ENCODE measurements at regions not wholly inside any gene's neighbourhood (a gene's known extent, or its start where the extent isn't known, plus 50 kb on each side); places are given as distances from the start of the nearest gene placed in this dataset.

- peaks cover 0 to 20% of the 10 kb centered on the region in 2 donors for H3K9me3 ChIP-seq
- no peak for DNase-seq (ENCODE audit: low spot score)
- H3K36me3 ChIP-seq: no peaks in the 10 kb centered on the region
- peaks cover 0 to 10% of the 10 kb centered on the region in 2 donors for H3K4me1 ChIP-seq
- H3K27me3 ChIP-seq: no peaks in the 10 kb centered on the region
- TF ChIP-seq CTCF (IDR thresholded peaks at IDR 0.05): no peak
- no peak overlapping the region for H3K27ac ChIP-seq
- H3K4me3 ChIP-seq: no peak overlapping the region
Measured at GRCh38 chr5:124436294-124436693, 310.1 kb downstream of the ZNF608 start.

GRCh38 chr5:124433170-124433569 lies 313.3 kb downstream of the ZNF608 start:
- TF ChIP-seq CTCF (IDR thresholded peaks at IDR 0.05): no peak
- Histone ChIP-seq H3K36me3 (no peaks in the 10 kb centered on the region), H3K4me1 (no peaks in the 10 kb centered on the region), H3K4me3 (no peak overlapping the region), H3K27me3 (no peaks in the 10 kb centered on the region), H3K9me3 (peaks cover 0 to 27% of the 10 kb centered on the region in 2 donors), H3K27ac (no peak overlapping the region)
- no peak for DNase-seq (ENCODE audit: low spot score)

- DNase-seq (ENCODE audit: low spot score): no peak
- H3K27me3 ChIP-seq: no peaks in the 10 kb centered on the region
- no peaks in the 10 kb centered on the region for H3K36me3 ChIP-seq
- H3K27ac ChIP-seq: no peak overlapping the region
- H3K4me1 ChIP-seq: peaks cover 0 to 4% of the 10 kb centered on the region in 2 donors
- H3K9me3 ChIP-seq: peaks cover 0 to 16% of the 10 kb centered on the region in 2 donors
- no peak overlapping the region for H3K4me3 ChIP-seq
- TF ChIP-seq CTCF (IDR thresholded peaks at IDR 0.05): no peak
Measured at GRCh38 chr5:124421584-124421983, 324.9 kb downstream of the ZNF608 start.

- Histone ChIP-seq H3K27me3 (no peaks in the 10 kb centered on the region), H3K36me3 (no peaks in the 10 kb centered on the region), H3K27ac (no peak overlapping the region), H3K4me1 (peaks cover 0 to 10% of the 10 kb centered on the region in 2 donors), H3K4me3 (no peak overlapping the region), H3K9me3 (peaks cover 0 to 16% of the 10 kb centered on the region in 2 donors)
- no peak for DNase-seq (ENCODE audit: low spot score)
- no peak for TF ChIP-seq CTCF (IDR thresholded peaks at IDR 0.05)
Measured at GRCh38 chr5:124420952-124421351, 325.5 kb downstream of the ZNF608 start.

GRCh38 chr5:124419531-124419930 lies 326.9 kb downstream of the ZNF608 start:
- Histone ChIP-seq H3K9me3 (peaks cover 0 to 16% of the 10 kb centered on the region in 2 donors), H3K4me1 (peaks cover 0 to 15% of the 10 kb centered on the region in 2 donors), H3K27ac (no peak overlapping the region), H3K4me3 (no peak overlapping the region), H3K27me3 (no peaks in the 10 kb centered on the region), H3K36me3 (no peaks in the 10 kb centered on the region)
- DNase-seq (ENCODE audit: low spot score): no peak
- TF ChIP-seq CTCF (IDR thresholded peaks at IDR 0.05): no peak

GRCh38 chr5:124418390-124418789 lies 328.0 kb downstream of the ZNF608 start:
- peaks cover 0 to 15% of the 10 kb centered on the region in 2 donors for H3K9me3 ChIP-seq
- DNase-seq (ENCODE audit: low spot score): no peak
- no peaks in the 10 kb centered on the region for H3K27me3 ChIP-seq
- no peaks in the 10 kb centered on the region for H3K36me3 ChIP-seq
- H3K4me1 ChIP-seq: peaks cover 0 to 15% of the 10 kb centered on the region in 2 donors
- no peak for TF ChIP-seq CTCF (IDR thresholded peaks at IDR 0.05)
- H3K27ac ChIP-seq: no peak overlapping the region
- no peak overlapping the region for H3K4me3 ChIP-seq
